ENCODE measurements at regions not wholly inside any gene's neighbourhood (a gene's known extent, or its start where the extent isn't known, plus 50 kb on each side); places are given as distances from the start of the nearest gene placed in this dataset.

GRCh38 chr21:41605178-41605933, 97.4 kb upstream of the TMPRSS2 start:
- Histone ChIP-seq H3K27ac (no peak overlapping the region), H3K27me3 (no peaks in the 10 kb centered on the region), H3K36me3 (no peaks in the 10 kb centered on the region), H3K9me3 (ENCODE audit: low read depth) (no peaks in the 10 kb centered on the region), H3K4me3 (no peak overlapping the region), H3K4me1 (ENCODE audit: low read depth) (no peaks in the 10 kb centered on the region)
- TF ChIP-seq CTCF (IDR thresholded peaks at IDR 0.05; ENCODE audit: low read depth, low read length), result no peak
- no peak for DNase-seq (ENCODE audit: low read depth in 1 of 2, low spot score in 1 of 2)

GRCh38 chr21:41604583-41605041, 96.7 kb upstream of the TMPRSS2 start:
- DNase-seq (ENCODE audit: low read depth in 1 of 2, low spot score in 1 of 2), result no peak
- Histone ChIP-seq H3K27ac (no peak overlapping the region), H3K9me3 (ENCODE audit: low read depth) (no peaks in the 10 kb centered on the region), H3K27me3 (no peaks in the 10 kb centered on the region), H3K4me1 (ENCODE audit: low read depth) (no peaks in the 10 kb centered on the region), H3K36me3 (no peaks in the 10 kb centered on the region), H3K4me3 (no peak overlapping the region)
- TF ChIP-seq CTCF (IDR thresholded peaks at IDR 0.05; ENCODE audit: low read depth, low read length), result no peak

GRCh38 chr21:41603476-41603875, 95.5 kb upstream of the TMPRSS2 start:
- no peak for DNase-seq (ENCODE audit: low read depth in 1 of 2, low spot score in 1 of 2)
- no peaks in the 10 kb centered on the region for H3K36me3 ChIP-seq
- no peaks in the 10 kb centered on the region for H3K9me3 ChIP-seq (ENCODE audit: low read depth)
- H3K4me3 ChIP-seq, result no peak overlapping the region
- H3K27ac ChIP-seq, result no peak overlapping the region
- H3K4me1 ChIP-seq (ENCODE audit: low read depth), result no peaks in the 10 kb centered on the region
- no peak for TF ChIP-seq CTCF (IDR thresholded peaks at IDR 0.05; ENCODE audit: low read depth, low read length)
- H3K27me3 ChIP-seq, result no peaks in the 10 kb centered on the region

GRCh38 chr21:41602531-41602930, 94.6 kb upstream of the TMPRSS2 start:
- Histone ChIP-seq H3K4me3 (no peak overlapping the region), H3K27ac (no peak overlapping the region), H3K4me1 (ENCODE audit: low read depth) (no peaks in the 10 kb centered on the region), H3K9me3 (ENCODE audit: low read depth) (no peaks in the 10 kb centered on the region), H3K27me3 (no peaks in the 10 kb centered on the region), H3K36me3 (no peaks in the 10 kb centered on the region)
- TF ChIP-seq CTCF (IDR thresholded peaks at IDR 0.05; ENCODE audit: low read depth, low read length), result no peak
- DNase-seq (ENCODE audit: low read depth in 1 of 2, low spot score in 1 of 2), result no peak

GRCh38 chr21:41601573-41602368, 93.8 kb upstream of the TMPRSS2 start:
- no peaks in the 10 kb centered on the region for H3K36me3 ChIP-seq
- H3K27ac ChIP-seq, result no peak overlapping the region
- peak in 1 of 2 donors; percentile 35 for DNase-seq (ENCODE audit: low read depth in 1 of 2, low spot score in 1 of 2)
- no peaks in the 10 kb centered on the region for H3K9me3 ChIP-seq (ENCODE audit: low read depth)
- no peaks in the 10 kb centered on the region for H3K4me1 ChIP-seq (ENCODE audit: low read depth)
- H3K27me3 ChIP-seq, result no peaks in the 10 kb centered on the region
- no peak for TF ChIP-seq CTCF (IDR thresholded peaks at IDR 0.05; ENCODE audit: low read depth, low read length)
- no peak overlapping the region for H3K4me3 ChIP-seq

All from cardiac muscle cell (in vitro differentiated cells and primary cell).